IPS DF 6.9 (cell line): ENCODE measurements at regions not wholly inside any gene's neighbourhood (a gene's known extent, or its start where the extent isn't known, plus 50 kb on each side); places are given as distances from the start of the nearest gene placed in this dataset.
"Not testable (repeated sequence)": the region's sequence is repeated elsewhere in the genome, so short reads cannot be mapped to it uniquely, and the experiment has no call there.

Experiments
- DNase-seq: peaks from one replicate; pipeline ENCODE4 v3.0.0-alpha.2; 2013; ENCODE audit warnings: low read depth, low spot score
- H3K27ac ChIP-seq: one replicate; pipeline ENCODE4 v1.5.1; 2013; ENCODE audit warnings: low read length, control low read depth
- H3K27me3 ChIP-seq: 2 replicates; pipeline ENCODE4 v1.6.1; 2013; ENCODE audit warnings: mild to moderate bottlenecking, low read length; ENCODE audit not compliant: control insufficient read depth, insufficient read depth
- H3K36me3 ChIP-seq: 2 replicates; pipeline ENCODE4 v1.6.1; 2013; ENCODE audit warnings: low read length; ENCODE audit not compliant: control insufficient read depth, insufficient read depth
- H3K4me1 ChIP-seq: 2 replicates; pipeline ENCODE4 v1.6.1; 2013; ENCODE audit warnings: low read length; ENCODE audit not compliant: control insufficient read depth, insufficient read depth
- H3K4me3 ChIP-seq: 2 replicates; pipeline ENCODE4 v1.5.1; 2013; ENCODE audit warnings: mild to moderate bottlenecking, low read length
- H3K9me3 ChIP-seq: 2 replicates; pipeline ENCODE4 v1.6.1; 2013; ENCODE audit warnings: low read length, inconsistent platforms; ENCODE audit not compliant: control insufficient read depth, insufficient read depth
- WGBS: extraction: QIAGEN DNeasy Blood & Tissue Kit; methylation state at CpG from one replicate; pipeline ENCODE4 v1.1.7; 2013; ENCODE audit warnings: mixed read lengths, missing lambda C conversion rate; ENCODE audit not compliant: insufficient read length, insufficient coverage; 5-methylcytosine and 5-hydroxymethylcytosine counted together

DNA sequence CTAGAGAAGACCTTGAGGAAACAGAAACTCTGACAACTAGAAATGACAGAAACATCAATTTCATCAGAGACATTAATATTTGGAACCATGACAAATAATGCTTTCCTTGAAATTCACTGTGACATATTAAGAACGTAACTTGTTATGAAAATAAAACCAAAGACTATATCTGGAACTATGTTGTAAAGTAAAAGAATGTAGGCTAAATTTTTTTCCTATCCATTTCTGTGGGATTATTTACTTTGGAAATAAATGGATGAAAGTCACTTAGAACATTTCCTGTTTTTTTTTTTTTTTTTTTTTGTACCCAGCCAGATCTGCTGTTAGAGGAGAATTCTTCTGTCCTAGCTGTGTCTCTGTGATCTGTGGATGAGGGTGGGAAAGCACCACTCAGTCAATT is 255.9 kb downstream of the SPRY1 start:
- Histone ChIP-seq H3K4me3 (no peak overlapping the region), H3K9me3 (no peaks in the 10 kb centered on the region), H3K27ac (no peak overlapping the region), H3K4me1 (0 out of 2 replicates have a peak, but pooled peaks cover 1% of the 10 kb centered on the region), H3K27me3 (no peaks in the 10 kb centered on the region), H3K36me3 (no peaks in the 10 kb centered on the region)
- no peak for DNase-seq
- no CpG with 5 or more reads among the region's 1 CpG for WGBS

GRCh38 chr4:123653236-123653635 is 256.6 kb downstream of the SPRY1 start:
- H3K4me3 ChIP-seq = no peak overlapping the region
- DNase-seq = no peak
- H3K27ac ChIP-seq = no peak overlapping the region
- WGBS = no CpG with 5 or more reads among the region's 2 CpGs
- no peaks in the 10 kb centered on the region for H3K27me3 ChIP-seq
- H3K36me3 ChIP-seq = no peaks in the 10 kb centered on the region
- H3K9me3 ChIP-seq = no peaks in the 10 kb centered on the region
- 0 out of 2 replicates have a peak, but pooled peaks cover 1% of the 10 kb centered on the region for H3K4me1 ChIP-seq

GRCh38 chr4:123656746-123657294 is 260.2 kb downstream of the SPRY1 start:
- DNase-seq, H3K4me3 ChIP-seq, H3K36me3 ChIP-seq, H3K4me1 ChIP-seq, H3K9me3 ChIP-seq, H3K27me3 ChIP-seq, H3K27ac ChIP-seq: not testable (repeated sequence)

DNA sequence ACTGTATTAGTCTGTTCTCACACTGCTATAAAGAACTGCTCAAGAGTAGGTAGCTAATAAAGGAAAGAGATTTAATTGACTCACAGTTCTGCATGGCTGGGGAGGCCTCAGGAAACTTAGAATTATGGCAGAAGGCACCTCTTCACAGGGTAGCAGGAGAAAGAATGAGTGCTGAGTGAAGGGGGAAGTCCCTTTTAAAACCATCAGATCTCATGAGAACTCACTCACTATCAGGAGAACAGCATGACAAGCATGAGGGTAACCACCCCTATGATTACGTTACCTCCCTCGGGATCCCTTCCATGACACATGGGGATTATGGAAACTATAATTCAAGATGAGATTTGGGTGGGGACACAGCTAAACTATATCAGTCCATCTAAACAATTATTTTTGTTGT is 261.0 kb downstream of the SPRY1 start:
- not testable (repeated sequence) for H3K4me3 ChIP-seq, H3K27ac ChIP-seq, DNase-seq, H3K27me3 ChIP-seq, H3K4me1 ChIP-seq, H3K36me3 ChIP-seq, H3K9me3 ChIP-seq
- WGBS = no CpG with 5 or more reads among the region's 2 CpGs

DNA sequence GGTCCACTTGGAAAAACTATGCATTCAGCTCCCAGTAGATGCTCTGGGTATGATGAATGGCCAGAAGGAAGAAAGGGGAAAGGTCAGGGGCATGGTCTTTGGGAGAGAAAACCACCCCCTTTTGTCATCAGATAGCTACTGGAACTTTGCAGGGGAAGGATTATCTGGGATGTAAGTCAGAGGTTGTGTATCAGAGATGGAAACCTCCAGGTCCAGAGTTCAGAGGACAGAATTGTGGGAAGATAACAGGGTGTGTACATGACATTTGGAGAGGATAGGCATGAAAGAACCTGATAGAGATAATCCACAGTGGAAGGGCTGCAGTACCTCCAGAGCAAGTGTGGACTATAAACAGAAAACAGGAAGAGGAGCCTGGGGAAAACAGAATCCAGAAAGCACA is 262.7 kb downstream of the SPRY1 start:
- no peaks in the 10 kb centered on the region for H3K27me3 ChIP-seq
- no peaks in the 10 kb centered on the region for H3K36me3 ChIP-seq
- H3K4me3 ChIP-seq = no peak overlapping the region
- no peaks in the 10 kb centered on the region for H3K9me3 ChIP-seq
- DNase-seq = no peak
- H3K27ac ChIP-seq = no peak overlapping the region
- H3K4me1 ChIP-seq = no peaks in the 10 kb centered on the region

DNA sequence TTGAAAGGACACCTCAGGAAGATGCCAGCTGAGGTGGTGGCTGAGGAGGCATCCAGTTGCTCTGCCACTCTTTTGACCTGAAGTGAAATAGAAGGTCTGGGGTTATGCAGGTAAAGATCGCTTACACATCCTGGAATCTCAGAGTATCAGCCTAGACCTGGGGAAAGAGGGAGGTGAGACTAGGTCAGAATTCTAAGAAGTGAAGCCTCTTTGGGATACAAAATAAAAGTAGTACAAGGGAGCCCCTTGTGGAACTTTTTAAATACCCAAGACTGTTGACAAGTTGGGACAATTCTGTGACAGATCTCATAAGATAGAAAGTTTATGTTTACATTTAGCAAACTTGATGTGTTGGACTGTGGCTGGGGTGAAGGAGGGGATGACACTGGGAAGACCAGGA is 263.1 kb downstream of the SPRY1 start:
- H3K9me3 ChIP-seq = no peaks in the 10 kb centered on the region
- DNase-seq = no peak
- no peak overlapping the region for H3K4me3 ChIP-seq
- no peak overlapping the region for H3K27ac ChIP-seq
- H3K36me3 ChIP-seq = no peaks in the 10 kb centered on the region
- no peaks in the 10 kb centered on the region for H3K27me3 ChIP-seq
- WGBS = no CpG with 5 or more reads among the region's 1 CpG
- H3K4me1 ChIP-seq = no peaks in the 10 kb centered on the region

DNA sequence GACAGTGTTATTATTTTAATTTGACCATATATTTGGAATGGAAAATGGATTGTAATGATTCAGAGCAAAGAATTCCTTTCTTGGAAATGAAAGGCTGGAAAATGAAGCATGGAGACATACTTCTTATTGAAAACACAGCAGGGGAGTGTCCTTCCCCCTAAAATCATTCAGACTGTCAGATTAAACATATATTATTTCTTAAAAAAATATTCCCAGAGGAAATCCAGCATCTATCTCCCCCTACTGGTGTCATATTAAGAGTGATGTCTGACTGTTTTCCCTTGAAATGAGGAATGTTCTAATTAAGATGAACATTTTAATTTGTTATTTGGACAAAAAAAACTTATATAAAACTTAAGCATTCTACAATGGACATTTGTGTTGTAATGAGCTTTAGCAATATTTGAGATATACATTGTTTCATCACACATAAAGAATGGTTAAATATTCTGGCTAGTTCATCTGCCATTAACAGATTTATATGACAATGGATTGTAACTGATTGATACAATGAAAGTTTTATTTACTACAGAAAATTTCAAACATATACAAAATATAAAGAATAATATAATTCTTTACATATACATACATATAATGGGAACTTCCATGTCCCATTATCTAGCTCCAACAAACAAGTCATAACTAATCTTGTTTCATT is 264.6 kb downstream of the SPRY1 start:
- DNase-seq = no peak
- Histone ChIP-seq H3K36me3 (no peaks in the 10 kb centered on the region), H3K9me3 (no peaks in the 10 kb centered on the region), H3K4me1 (no peaks in the 10 kb centered on the region), H3K27ac (no peak overlapping the region), H3K4me3 (no peak overlapping the region), H3K27me3 (no peaks in the 10 kb centered on the region)

DNA sequence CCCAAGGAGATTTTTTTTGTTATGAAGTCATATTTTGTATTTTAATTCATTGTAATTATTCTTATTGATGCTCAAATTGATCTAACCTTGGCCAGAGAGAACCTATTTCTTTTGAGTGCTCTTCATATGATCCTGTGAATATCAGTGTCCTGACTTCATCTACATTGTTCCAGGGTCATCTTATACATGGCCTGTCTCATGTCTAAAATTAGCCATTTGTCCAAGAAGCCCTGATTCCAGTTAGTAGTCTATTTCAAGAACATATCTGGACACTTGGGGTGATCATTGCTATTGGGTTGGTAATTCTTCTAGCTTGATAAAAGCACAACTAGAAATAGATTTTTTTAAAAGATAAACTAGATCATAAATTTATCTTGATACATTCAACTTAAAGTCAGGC is 266.2 kb downstream of the SPRY1 start:
- no peak for DNase-seq
- no peaks in the 10 kb centered on the region for H3K27me3 ChIP-seq
- no peaks in the 10 kb centered on the region for H3K9me3 ChIP-seq
- H3K36me3 ChIP-seq = no peaks in the 10 kb centered on the region
- H3K27ac ChIP-seq = no peak overlapping the region
- H3K4me3 ChIP-seq = no peak overlapping the region
- H3K4me1 ChIP-seq = no peaks in the 10 kb centered on the region

GRCh38 chr4:123666486-123666885 is 269.9 kb downstream of the SPRY1 start:
- no CpG with 5 or more reads among the region's 5 CpGs for WGBS
- DNase-seq = no peak
- no peaks in the 10 kb centered on the region for H3K4me1 ChIP-seq
- H3K36me3 ChIP-seq = no peaks in the 10 kb centered on the region
- no peak overlapping the region for H3K4me3 ChIP-seq
- H3K9me3 ChIP-seq = no peaks in the 10 kb centered on the region
- H3K27ac ChIP-seq = no peak overlapping the region
- H3K27me3 ChIP-seq = no peaks in the 10 kb centered on the region

DNA sequence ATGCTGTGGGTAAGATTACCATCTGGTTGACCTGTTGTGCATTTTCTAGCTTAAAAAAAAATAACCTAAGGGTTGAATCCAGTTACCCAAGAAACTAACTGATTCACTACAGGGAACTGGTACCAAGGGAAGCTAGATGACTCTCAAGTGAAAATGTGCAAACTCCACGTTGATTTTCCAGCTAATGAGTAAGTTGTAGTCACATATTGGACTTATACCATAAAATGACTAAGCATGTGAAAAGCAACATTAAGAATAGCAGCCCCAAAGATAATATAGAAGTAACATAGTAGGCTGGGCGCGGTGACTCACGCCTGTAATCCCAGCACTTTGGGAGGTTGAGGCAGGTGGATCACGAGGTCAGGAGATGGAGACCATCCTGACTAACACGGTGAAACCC is 270.9 kb downstream of the SPRY1 start:
- no peak overlapping the region for H3K27ac ChIP-seq
- WGBS = no CpG with 5 or more reads among the region's 6 CpGs
- H3K4me1 ChIP-seq = no peaks in the 10 kb centered on the region
- no peak overlapping the region for H3K4me3 ChIP-seq
- no peaks in the 10 kb centered on the region for H3K36me3 ChIP-seq
- no peaks in the 10 kb centered on the region for H3K27me3 ChIP-seq
- DNase-seq = no peak
- no peaks in the 10 kb centered on the region for H3K9me3 ChIP-seq

- no peaks in the 10 kb centered on the region for H3K27me3 ChIP-seq
- no peaks in the 10 kb centered on the region for H3K4me1 ChIP-seq
- DNase-seq = no peak
- no peaks in the 10 kb centered on the region for H3K9me3 ChIP-seq
- no peak overlapping the region for H3K4me3 ChIP-seq
- H3K36me3 ChIP-seq = no peaks in the 10 kb centered on the region
- WGBS = no CpG with 5 or more reads among the region's 2 CpGs
- no peak overlapping the region for H3K27ac ChIP-seq
Observed at GRCh38 chr4:123667991-123668390, 271.4 kb downstream of the SPRY1 start.
